HepG2 (cell line): ENCODE measurements at regions not wholly inside any gene's neighbourhood (a gene's known extent, or its start where the extent isn't known, plus 50 kb on each side); places are given as distances from the start of the nearest gene placed in this dataset.

ENCODE experiments used
- ATAC-seq: fragments of 200-7000 bp; cut with Tn5 transposase; 3 replicates; pipeline ENCODE4 v1.9.1; 2020; ENCODE audit warnings: mild to moderate bottlenecking, moderate library complexity
- BruUV-seq: library from RNA; stranded (reverse); fragments of 400-500 nt; replicated peaks from 2 replicates; lab custom pipeline; 2021; lab: Mats Ljungman, UMichigan
- CTCF ChIA-PET: fragments of 300-600 bp; formaldehyde crosslinking; extraction: SDS; loops from one replicate; lab custom pipeline; 2021; ENCODE audit warnings: low total read pairs, inconsistent platforms, low intra/inter-chr PET ratio; lab: Yijun Ruan, JAX
- POLR2A ChIA-PET: fragments of 350-600 bp; sonication (Branson Sonifier 250); formaldehyde crosslinking; loops from one replicate; lab custom pipeline; 2020; ENCODE audit warnings: antibody characterized with exemption, inconsistent platforms; lab: Yijun Ruan, JAX
- DNase-seq: peaks from one replicate; pipeline ENCODE4 v3.0.0-alpha.2; 2015; ENCODE audit warnings: low spot score
- FAIRE-seq: peaks from 3 replicates; lab custom pipeline; 2011; peaks lifted over from hg19 to GRCh38; lab: Jason Lieb, UNC
- H2AFZ ChIP-seq: one replicate; pipeline ENCODE4 v1.6.1; 2011; ENCODE audit warnings: low read length, inconsistent platforms
- H3K27ac ChIP-seq: fragments of 300-600 bp; 3 replicates; pipeline ENCODE4 v1.8.0; 2011; ENCODE audit warnings: mixed run types, mild to moderate bottlenecking, mixed read lengths, low read length, inconsistent platforms; ENCODE audit not compliant: insufficient read depth; ENCODE audit errors: extremely low read length
- H3K27me3 ChIP-seq, 2 experiments: fragments of 200-600 bp in 1 of 2; 2 replicates in 1 of 2; 3 replicates in 1 of 2; pipeline versions ENCODE4 v1.6.0 to v1.8.0; 2011; ENCODE audit warnings: low read length in 2 of 2, mild to moderate bottlenecking in 2 of 2, moderate library complexity in 2 of 2, inconsistent platforms in 1 of 2; ENCODE audit not compliant: insufficient read depth in 2 of 2, control insufficient read depth in 1 of 2
- H3K36me3 ChIP-seq, 2 experiments: fragments of 200-600 bp in 1 of 2; replicated peaks in 1 of 2; 2 replicates in 1 of 2; 3 replicates in 1 of 2; pipeline versions ENCODE4 v1.5.1 to v1.8.0; 2011; ENCODE audit warnings: low read length in 2 of 2, inconsistent platforms in 1 of 2; ENCODE audit not compliant: insufficient read depth in 2 of 2, control insufficient read depth in 1 of 2
- H3K4me1 ChIP-seq: 2 replicates; pipeline ENCODE4 v1.5.1; 2012; ENCODE audit warnings: low read length, inconsistent platforms; ENCODE audit not compliant: insufficient read depth
- H3K4me2 ChIP-seq: 2 replicates; pipeline ENCODE4 v1.6.0; 2011; ENCODE audit warnings: low read depth, low read length, inconsistent platforms
- H3K4me3 ChIP-seq, 3 experiments: fragments of 200-600 bp in 1 of 3; sonication (generic), shearing (Covaris generic) in 1 of 3; replicated peaks in 1 of 3; 2 replicates each; pipeline ENCODE4 v1.5.1; 2011 to 2016; ENCODE audit warnings: low read length in 3 of 3, inconsistent platforms in 2 of 3, low read depth in 2 of 3, mild to moderate bottlenecking in 2 of 3, control low read depth in 1 of 3, mixed read lengths in 1 of 3; ENCODE audit not compliant: insufficient read depth in 1 of 3
- H3K79me2 ChIP-seq: one replicate; pipeline ENCODE4 v1.6.1; 2011; ENCODE audit warnings: low read length, inconsistent platforms; ENCODE audit not compliant: insufficient read depth
- H3K9ac ChIP-seq: 2 replicates; pipeline ENCODE4 v1.6.0; 2011; ENCODE audit warnings: mild to moderate bottlenecking, low read depth, low read length, inconsistent platforms; ENCODE audit not compliant: insufficient read depth
- H3K9me3 ChIP-seq: 2 replicates; pipeline ENCODE4 v1.5.1; 2012; ENCODE audit warnings: mild to moderate bottlenecking, low read length
- H4K20me1 ChIP-seq: 2 replicates; pipeline ENCODE4 v1.6.0; 2011; ENCODE audit warnings: inconsistent platforms, mild to moderate bottlenecking, low read length, moderate library complexity; ENCODE audit not compliant: insufficient read depth
- CEBPB ChIP-seq: IDR thresholded peaks from 2 replicates; pipeline ENCODE4 v1.6.1; 2011; ENCODE audit warnings: low read depth, low read length, improper control_type of control experiment, borderline replicate concordance
- DBP ChIP-seq: sonication (generic); formaldehyde crosslinking; IDR thresholded peaks from 2 replicates; pipeline ENCODE4 v1.4.0; 2020; ENCODE audit warnings: missing genetic modification reagents; ENCODE audit errors: not compliant biosample characterization
- DPF2 ChIP-seq: sonication (generic); formaldehyde crosslinking; IDR thresholded peaks from 2 replicates; pipeline ENCODE4 v1.4.0; 2020; ENCODE audit warnings: mild to moderate bottlenecking, low read depth, missing genetic modification reagents, borderline replicate concordance
- FOXP4 ChIP-seq: sonication (generic); formaldehyde crosslinking; IDR thresholded peaks from 2 replicates; pipeline ENCODE4 v1.4.0; 2020; ENCODE audit warnings: missing genetic modification reagents
- NR2C2 ChIP-seq: sonication (generic); formaldehyde crosslinking; IDR thresholded peaks from 2 replicates; pipeline ENCODE4 v1.4.0; 2020; ENCODE audit warnings: missing genetic modification reagents, mild to moderate bottlenecking, moderate library complexity, borderline replicate concordance
- SIX1 ChIP-seq: sonication (generic); formaldehyde crosslinking; IDR thresholded peaks from 2 replicates; pipeline ENCODE4 v1.4.0; 2020; ENCODE audit warnings: missing genetic modification reagents, borderline replicate concordance
- SMARCC2 ChIP-seq: fragments of 450-650 bp; IDR thresholded peaks from 2 replicates; pipeline ENCODE4 v1.6.1; 2017; ENCODE audit warnings: antibody characterized with exemption, mild to moderate bottlenecking
- STAG1 ChIP-seq: sonication (generic); formaldehyde crosslinking; IDR thresholded peaks from 2 replicates; pipeline ENCODE4 v1.4.0; 2020; ENCODE audit warnings: missing genetic modification reagents
- ZFP37 ChIP-seq: sonication (generic); formaldehyde crosslinking; IDR thresholded peaks from 2 replicates; pipeline ENCODE4 v1.4.0; 2020; ENCODE audit warnings: missing genetic modification reagents, borderline replicate concordance
- ZFP90 ChIP-seq: sonication (generic); formaldehyde crosslinking; IDR thresholded peaks from 2 replicates; pipeline ENCODE4 v1.8.0; 2022; ENCODE audit warnings: missing genetic modification reagents, mild to moderate bottlenecking, inconsistent platforms, borderline replicate concordance
- ZNF18 ChIP-seq: sonication (generic); formaldehyde crosslinking; IDR thresholded peaks from 2 replicates; pipeline ENCODE4 v1.8.0; 2022; ENCODE audit warnings: mild to moderate bottlenecking, missing genetic modification reagents; ENCODE audit not compliant: insufficient replicate concordance
- ZNF296 ChIP-seq: sonication (generic); formaldehyde crosslinking; conservative IDR thresholded peaks from 2 replicates; pipeline ENCODE4 v1.5.0; 2020; ENCODE audit warnings: mild to moderate bottlenecking, missing genetic modification reagents
- ZNF558 ChIP-seq: sonication (generic); formaldehyde crosslinking; IDR thresholded peaks from 2 replicates; pipeline ENCODE4 v1.9.0; 2022; ENCODE audit warnings: mild to moderate bottlenecking, missing genetic modification reagents, borderline replicate concordance
- ZNF607 ChIP-seq: sonication (generic); formaldehyde crosslinking; IDR thresholded peaks from 2 replicates; pipeline ENCODE4 v1.5.1; 2020; ENCODE audit warnings: missing genetic modification reagents, mild to moderate bottlenecking, borderline replicate concordance
- ZSCAN12 ChIP-seq: sonication (generic); formaldehyde crosslinking; IDR thresholded peaks from 2 replicates; pipeline ENCODE4 v1.9.0; 2021; ENCODE audit warnings: mild to moderate bottlenecking, missing genetic modification reagents
- WGBS: methylation state at CpG from one replicate; pipeline ENCODE4 v1.1.6; 2017; ENCODE audit warnings: low lambda C conversion rate; 5-methylcytosine and 5-hydroxymethylcytosine counted together
- in situ Hi-C: cut with HindIII; loops from 2 replicates; pipeline ENCODE4 v1.10.0; 2017; ENCODE audit warnings: low pct_unique_long_range_greater_than_20kb; ENCODE audit not compliant: extremely low pct_ligation_motif_present
- intact Hi-C: fragments of 100-400 bp; cut with micrococcal nuclease; formaldehyde crosslinking; loops from one replicate; pipeline ENCODE4 v1.10.0; 2022; ENCODE audit not compliant: unreplicated experiment

DNA sequence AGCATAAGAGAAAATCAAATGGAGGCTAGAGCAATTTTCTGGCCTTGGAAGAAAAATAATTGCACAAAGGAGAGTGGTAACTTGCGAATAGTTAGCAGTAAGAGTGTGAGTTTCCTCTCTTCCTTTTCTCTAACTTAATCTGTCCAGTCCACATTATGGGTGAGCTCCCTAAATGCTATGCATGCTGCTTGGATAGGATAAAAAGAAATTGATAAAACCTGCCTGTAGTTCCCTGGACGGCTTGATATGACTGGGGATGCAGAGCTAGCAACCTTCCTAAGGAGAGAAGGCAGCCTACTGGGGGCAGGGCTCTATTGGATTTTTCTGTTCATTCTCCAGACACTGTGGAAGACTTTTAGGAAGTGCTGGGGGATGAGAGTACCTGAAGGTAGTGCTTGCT lies 311.3 kb downstream of the LMO7 start:
- intact Hi-C loops, result no loop called here
- in situ Hi-C loops, result no loop called here
- TF ChIP-seq ZNF607 (no peak), SMARCC2 (no peak), ZSCAN12 (CRISPR knock-in tag) (no peak), DPF2 (CRISPR knock-in tag) (no peak), ZFP90 (no peak), ZNF296 (CRISPR knock-in tag) (no peak), NR2C2 (CRISPR knock-in tag) (no peak), CEBPB (no peak), ZFP37 (no peak), DBP (no peak), STAG1 (CRISPR knock-in tag) (no peak), ZNF558 (CRISPR knock-in tag) (no peak), ZNF18 (CRISPR knock-in tag) (no peak), FOXP4 (CRISPR knock-in tag) (no peak), SIX1 (CRISPR knock-in tag) (no peak)
- no peak for FAIRE-seq
- Histone ChIP-seq H2AFZ (no peak overlapping the region), H3K27me3 (peaks cover 0 to 1% of the 10 kb centered on the region in 2 experiments; a peak in 1 of 5 replicates), H3K9me3 (no peaks in the 10 kb centered on the region), H3K9ac (no peak overlapping the region), H3K27ac (no peak overlapping the region), H3K79me2 (no peaks in the 10 kb centered on the region), H3K4me2 (no peak overlapping the region), H3K36me3 (no peaks in the 10 kb centered on the region), H3K4me3 (no peak overlapping the region), H4K20me1 (no peaks in the 10 kb centered on the region), H3K4me1 (no peaks in the 10 kb centered on the region)
- DNase-seq, result no peak
- BruUV-seq, result no TSS peak
- no peak for ATAC-seq
- CTCF ChIA-PET, result no interaction called here
- POLR2A ChIA-PET, result no interaction called here
- WGBS, result 2% methylated on average over 2 of the region's 2 CpGs
